PC-3 (cell line): ENCODE measurements at regions not wholly inside any gene's neighbourhood (a gene's known extent, or its start where the extent isn't known, plus 50 kb on each side); places are given as distances from the start of the nearest gene placed in this dataset.

ENCODE experiments used
- EZH2 ChIP-seq: fragments of 300-600 bp; sonication (generic); IDR thresholded peaks from one replicate; pipeline ENCODE4 v1.6.1; 2017; ENCODE audit warnings: antibody characterized with exemption, mild to moderate bottlenecking, low read length; ENCODE audit not compliant: unreplicated experiment
- EZH2phosphoT487 ChIP-seq: fragments of 300-600 bp; sonication (generic); IDR thresholded peaks from 2 replicates; pipeline ENCODE4 v1.6.1; 2018; ENCODE audit warnings: mild to moderate bottlenecking, antibody characterized with exemption, low read length, borderline replicate concordance
- TF ChIP-seq, protein P1 (sequence below): fragments of 300-600 bp; sonication (generic); conservative IDR thresholded peaks from 2 replicates; pipeline ENCODE4 v1.5.1; 2017; ENCODE audit warnings: antibody characterized with exemption, low read depth, mild to moderate bottlenecking, low read length

DNA sequence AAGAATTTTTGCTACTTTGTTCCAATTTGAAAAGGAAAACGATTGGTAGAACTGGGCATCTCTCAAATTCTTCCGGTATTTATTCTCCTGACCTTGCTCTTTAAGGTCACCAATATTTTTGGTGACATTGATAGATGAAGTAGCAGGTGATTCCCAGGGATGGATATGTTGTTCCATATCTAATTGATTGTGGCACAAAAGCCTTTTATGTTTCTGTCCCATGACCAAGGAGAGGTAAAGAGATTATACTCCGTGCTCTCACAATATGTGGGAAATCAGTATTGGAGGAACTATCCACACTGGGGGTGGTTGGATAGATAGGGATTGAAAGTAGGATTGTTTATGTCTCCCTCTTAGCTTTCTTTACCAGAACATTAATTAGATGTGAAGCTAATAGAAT lies 61.7 kb upstream of the LRIG3 start:
- TF ChIP-seq, protein P1, sequence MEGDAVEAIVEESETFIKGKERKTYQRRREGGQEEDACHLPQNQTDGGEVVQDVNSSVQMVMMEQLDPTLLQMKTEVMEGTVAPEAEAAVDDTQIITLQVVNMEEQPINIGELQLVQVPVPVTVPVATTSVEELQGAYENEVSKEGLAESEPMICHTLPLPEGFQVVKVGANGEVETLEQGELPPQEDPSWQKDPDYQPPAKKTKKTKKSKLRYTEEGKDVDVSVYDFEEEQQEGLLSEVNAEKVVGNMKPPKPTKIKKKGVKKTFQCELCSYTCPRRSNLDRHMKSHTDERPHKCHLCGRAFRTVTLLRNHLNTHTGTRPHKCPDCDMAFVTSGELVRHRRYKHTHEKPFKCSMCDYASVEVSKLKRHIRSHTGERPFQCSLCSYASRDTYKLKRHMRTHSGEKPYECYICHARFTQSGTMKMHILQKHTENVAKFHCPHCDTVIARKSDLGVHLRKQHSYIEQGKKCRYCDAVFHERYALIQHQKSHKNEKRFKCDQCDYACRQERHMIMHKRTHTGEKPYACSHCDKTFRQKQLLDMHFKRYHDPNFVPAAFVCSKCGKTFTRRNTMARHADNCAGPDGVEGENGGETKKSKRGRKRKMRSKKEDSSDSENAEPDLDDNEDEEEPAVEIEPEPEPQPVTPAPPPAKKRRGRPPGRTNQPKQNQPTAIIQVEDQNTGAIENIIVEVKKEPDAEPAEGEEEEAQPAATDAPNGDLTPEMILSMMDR: no peak
- TF ChIP-seq EZH2phosphoT487: no peak
- TF ChIP-seq EZH2: no peak
